HG02840 (cell line): ENCODE measurements at regions not wholly inside any gene's neighbourhood (a gene's known extent, or its start where the extent isn't known, plus 50 kb on each side); places are given as distances from the start of the nearest gene placed in this dataset.

Experiments used
- ATAC-seq: cut with Tn5 transposase; IDR thresholded peaks from one replicate; pipeline ENCODE4 v1.9.1; 2021; ENCODE audit warnings: mild to moderate bottlenecking, moderate library complexity, moderate number of reproducible peaks; ENCODE audit not compliant: unreplicated experiment, low FRiP score

GRCh38 chr7:85535974-85536729 is 349.3 kb upstream of the SEMA3D start:
- no peak for ATAC-seq

DNA sequence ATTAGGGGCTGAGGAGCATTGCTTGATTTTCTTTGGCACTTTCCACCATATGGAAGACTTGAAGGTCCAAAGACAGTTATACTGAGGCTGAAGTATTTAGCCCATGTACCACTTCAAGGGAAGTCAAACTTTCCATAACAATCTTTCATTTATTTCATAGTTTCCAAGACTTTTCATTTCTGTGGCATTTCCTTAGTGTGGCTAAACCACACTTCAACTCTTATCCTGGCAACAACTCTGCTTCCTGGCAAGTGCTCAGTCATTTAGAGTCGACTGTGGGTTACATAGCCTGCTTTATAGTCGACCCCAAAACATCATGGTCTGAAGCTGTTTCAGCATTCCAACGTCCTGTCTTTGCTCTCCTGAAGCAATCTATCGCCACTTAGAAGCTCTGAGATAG is 343.0 kb upstream of the SEMA3D start:
- no peak for ATAC-seq

- ATAC-seq = no peak
Observed at GRCh38 chr7:85529201-85529600, 342.3 kb upstream of the SEMA3D start.

DNA sequence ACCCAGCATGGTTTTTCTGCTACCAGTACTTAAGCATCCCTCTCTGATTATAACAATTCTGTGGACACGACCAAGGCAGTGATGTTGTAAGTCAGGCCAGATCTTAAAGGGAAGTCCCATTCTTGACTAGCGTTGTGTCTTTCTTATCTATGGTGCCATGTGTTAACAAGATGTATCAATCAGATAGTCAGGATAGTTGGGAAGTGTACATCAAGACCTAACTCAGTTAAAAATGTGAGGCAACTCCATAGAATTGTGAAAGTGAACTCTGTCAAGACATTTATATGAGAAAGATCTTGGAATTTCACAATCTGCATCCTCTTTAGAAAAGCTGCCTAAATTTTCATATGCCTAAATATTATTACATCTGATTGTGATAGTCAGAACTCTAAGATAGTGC is 341.7 kb upstream of the SEMA3D start:
- ATAC-seq = no peak

- no peak for ATAC-seq
Observed at GRCh38 chr7:85525676-85526075, 338.8 kb upstream of the SEMA3D start.

DNA sequence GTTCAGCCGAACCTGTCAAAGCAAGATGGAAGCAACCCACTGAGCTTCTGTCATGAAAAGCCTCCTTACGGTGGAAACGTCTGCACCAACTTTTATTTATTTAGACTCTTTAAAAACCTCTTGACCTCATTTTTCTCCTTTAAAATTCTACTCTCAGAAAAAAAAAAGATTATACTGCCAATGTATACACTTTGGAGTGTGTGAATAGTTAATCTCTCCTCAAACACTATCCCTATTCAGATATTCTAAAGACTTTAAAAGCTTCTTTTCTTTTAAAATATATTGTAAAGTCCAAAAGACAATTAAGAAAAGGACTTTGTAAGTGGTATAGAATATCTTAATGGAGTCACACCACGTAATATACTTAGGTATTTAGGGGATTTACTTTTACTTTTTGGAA is 335.2 kb upstream of the SEMA3D start:
- no peak for ATAC-seq

DNA sequence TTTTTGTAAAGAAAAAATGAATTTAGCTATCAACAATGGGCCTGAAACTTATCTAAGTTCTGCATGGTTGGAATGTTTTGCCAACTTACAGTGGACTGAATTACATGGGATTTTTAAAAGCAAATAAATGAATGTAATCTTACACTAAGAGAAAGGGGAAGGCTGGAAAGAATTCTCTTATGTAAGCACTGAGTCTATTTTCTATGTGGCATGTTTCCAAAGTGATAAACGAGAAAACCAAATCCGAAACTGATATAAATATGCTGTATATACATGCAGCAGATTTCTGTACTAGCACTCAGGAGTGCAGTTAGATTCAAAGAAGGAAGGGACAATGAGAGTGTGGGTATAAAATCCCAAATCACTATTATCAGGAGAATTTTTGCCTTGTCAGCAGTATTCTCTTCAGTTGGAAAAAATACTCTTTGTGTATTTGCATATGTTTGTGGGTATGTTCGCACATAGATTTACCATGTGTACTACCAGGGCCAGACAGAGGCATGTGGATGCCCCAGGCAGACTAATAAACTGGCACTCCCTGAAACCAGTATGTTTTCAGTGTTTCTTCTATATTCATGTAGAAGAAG is 334.3 kb upstream of the SEMA3D start:
- no peak for ATAC-seq

GRCh38 chr7:85520175-85520574 is 333.3 kb upstream of the SEMA3D start:
- ATAC-seq = no peak

DNA sequence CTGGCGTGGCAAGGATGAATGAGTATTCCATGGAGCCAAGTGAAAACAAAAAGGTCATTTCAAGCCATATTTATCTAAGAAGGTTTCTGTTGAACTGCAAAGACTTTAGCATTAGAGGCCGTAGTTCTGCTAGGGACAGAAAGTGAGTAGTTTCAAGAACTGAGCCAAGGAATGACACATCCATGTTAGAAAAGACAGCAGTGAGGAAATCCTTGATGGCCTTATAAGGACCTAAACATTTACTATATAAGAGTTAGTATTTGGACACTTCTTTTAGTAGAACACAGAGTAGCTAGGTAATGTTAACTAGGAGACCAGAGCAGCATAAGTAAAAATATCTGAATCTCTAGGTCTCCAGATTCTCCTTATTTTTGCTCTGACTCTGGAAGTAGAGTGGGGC is 329.8 kb upstream of the SEMA3D start:
- ATAC-seq = no peak

- ATAC-seq = no peak
Observed at GRCh38 chr7:85512790-85513189, 325.9 kb upstream of the SEMA3D start.

- ATAC-seq = no peak
Observed at GRCh38 chr7:85510287-85510686, 323.4 kb upstream of the SEMA3D start.

DNA sequence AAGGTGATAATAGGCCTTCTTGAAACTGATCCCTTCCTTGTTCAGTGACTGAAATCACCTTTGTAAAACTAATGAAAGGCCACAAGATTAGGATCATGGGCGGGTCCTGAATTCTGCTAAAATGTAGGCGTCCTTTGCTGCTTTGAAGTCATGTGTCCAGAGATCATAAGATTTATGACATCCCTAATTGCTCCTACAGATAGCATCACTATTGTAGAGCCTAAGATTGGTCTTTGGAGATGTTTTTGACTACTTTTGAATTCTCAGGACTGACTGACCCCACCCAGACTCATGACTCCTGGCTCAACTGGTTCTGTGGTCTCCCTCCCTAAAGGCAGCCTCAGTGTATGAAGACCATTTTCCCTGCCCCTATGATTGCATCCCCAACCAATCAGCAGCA is 322.6 kb upstream of the SEMA3D start:
- no peak for ATAC-seq

DNA sequence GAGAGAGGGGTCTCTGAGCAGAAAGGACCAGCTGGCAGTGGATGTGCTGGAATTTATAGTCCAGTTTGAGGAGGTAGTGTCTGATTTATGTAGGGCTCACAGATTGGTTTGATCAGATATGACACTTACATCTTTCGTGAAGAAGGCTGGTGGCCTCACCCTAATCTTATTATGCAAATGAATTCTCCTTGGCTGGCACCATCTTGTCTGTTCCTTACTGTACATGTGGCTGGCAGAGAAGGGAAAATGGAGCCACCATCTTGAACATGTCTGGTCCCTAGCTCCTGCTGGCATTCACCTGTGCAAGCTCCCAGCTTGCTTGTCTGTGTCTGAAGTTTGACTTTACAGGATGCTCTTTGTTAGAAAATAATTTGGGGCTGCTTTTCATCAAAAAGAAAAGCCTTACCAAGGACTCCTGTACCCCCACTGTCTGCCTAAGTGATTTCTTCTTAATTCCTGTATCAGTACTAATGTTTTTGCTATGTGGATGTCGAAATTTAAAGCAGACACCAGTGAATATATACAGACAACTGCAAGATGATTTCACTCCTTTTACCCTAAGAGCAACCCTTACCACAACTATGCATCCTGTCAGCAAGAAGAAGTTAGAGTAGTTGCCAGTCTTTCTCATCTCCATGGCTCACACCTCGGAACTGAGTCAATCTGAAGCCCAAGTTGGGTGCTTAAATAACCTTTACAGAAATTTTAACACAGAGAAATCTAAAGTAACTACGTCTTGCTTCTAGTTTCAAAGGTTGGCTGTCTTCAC is 322.0 kb upstream of the SEMA3D start:
- ATAC-seq = no peak

- no peak for ATAC-seq
Observed at GRCh38 chr7:85498031-85498430, 311.2 kb upstream of the SEMA3D start.

GRCh38 chr7:85489498-85489897 is 302.6 kb upstream of the SEMA3D start:
- ATAC-seq = no peak

DNA sequence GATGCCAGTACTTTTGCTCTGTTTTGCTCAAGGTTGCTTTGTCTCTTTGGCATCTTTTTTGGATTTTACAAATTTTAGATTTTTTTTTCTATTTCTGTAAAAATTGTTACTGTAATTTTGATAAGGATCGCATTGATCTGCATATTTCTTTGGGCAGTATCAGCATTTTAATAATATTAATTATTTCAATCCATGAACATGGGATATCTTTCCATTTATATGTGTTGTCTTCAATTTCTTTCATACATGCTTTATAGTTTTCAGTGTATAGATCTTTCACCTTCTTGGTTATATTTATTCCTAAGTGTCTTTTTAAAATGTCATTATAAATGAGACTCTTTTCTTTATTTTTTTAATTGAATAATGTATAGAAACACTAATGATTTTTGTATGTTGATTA is 301.6 kb upstream of the SEMA3D start:
- no peak for ATAC-seq

DNA sequence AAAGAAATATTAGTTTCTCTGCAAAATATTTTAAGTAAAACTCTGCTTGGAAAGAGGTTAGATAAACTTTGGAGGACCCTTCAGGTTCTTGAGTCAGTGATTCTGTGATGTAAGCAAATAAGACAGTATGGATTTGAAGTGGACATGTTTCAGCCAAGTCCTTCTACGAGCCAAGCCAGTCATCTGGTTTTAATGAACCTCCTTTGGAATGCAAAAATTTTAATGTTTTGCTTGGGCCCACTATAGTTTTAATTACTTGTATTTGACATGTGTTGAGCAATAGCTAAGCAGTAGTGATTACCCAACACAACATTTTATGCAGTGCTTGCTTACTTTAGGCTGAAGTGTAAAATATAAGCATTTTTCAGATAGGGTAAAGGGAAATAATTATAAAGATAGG is 296.3 kb upstream of the SEMA3D start:
- ATAC-seq = no peak

DNA sequence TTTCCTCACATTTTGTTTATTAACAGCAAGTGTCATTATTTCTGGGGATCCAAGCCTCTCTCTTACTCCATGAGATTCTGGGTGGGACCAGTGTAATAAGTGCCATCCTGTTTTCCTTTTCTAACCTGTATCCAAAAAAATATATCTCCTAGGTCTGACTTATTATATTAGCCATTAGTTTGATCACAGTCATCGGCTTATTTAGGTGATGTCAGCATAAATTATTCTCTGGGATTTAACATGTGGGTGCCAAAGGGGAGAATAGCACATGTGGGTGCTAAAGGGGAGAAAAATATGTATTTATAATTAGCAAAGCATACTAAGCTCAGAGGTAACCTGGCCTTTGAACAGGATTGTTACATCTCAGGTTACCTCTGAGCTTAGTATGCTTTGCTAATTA is 293.8 kb upstream of the SEMA3D start:
- ATAC-seq = no peak

DNA sequence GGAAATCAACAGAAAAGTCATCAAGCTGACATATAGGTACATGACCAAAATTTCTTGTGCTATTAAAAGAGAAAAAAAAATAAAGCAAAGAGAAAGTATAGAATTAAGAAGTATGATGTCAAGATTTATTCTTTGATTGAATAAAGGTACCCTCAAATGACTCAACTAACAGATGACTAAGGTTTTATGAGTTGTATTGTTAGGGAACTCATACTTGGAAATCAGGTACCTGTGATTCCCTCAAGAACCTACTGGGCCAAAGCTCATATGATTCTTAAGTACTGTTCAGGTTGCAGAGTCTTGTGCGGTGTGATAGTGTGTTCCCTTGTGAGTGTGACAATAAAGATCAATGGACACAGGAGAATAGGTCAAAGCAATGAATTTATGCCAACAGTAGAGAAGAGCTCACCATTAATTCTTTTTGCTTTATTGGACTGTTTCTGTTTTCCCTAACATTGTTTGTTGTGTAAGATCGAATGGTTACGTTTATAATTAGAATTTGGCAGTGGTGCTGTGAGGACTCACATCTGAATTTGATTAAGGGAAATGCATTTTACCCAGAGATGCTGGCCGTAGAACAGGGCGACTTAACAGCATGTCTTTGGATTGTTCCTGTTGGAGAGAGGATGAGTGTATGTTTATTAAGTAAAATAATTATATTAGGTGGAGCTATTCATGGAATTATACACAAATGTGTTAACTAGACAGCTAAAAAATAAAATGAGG is 293.2 kb upstream of the SEMA3D start:
- no peak for ATAC-seq

GRCh38 chr7:85478530-85478929 is 291.7 kb upstream of the SEMA3D start:
- no peak for ATAC-seq

- no peak for ATAC-seq
Observed at GRCh38 chr7:85475476-85475875, 288.6 kb upstream of the SEMA3D start.
